ENCODE measurements at regions not wholly inside any gene's neighbourhood (a gene's known extent, or its start where the extent isn't known, plus 50 kb on each side); places are given as distances from the start of the nearest gene placed in this dataset.

DNA sequence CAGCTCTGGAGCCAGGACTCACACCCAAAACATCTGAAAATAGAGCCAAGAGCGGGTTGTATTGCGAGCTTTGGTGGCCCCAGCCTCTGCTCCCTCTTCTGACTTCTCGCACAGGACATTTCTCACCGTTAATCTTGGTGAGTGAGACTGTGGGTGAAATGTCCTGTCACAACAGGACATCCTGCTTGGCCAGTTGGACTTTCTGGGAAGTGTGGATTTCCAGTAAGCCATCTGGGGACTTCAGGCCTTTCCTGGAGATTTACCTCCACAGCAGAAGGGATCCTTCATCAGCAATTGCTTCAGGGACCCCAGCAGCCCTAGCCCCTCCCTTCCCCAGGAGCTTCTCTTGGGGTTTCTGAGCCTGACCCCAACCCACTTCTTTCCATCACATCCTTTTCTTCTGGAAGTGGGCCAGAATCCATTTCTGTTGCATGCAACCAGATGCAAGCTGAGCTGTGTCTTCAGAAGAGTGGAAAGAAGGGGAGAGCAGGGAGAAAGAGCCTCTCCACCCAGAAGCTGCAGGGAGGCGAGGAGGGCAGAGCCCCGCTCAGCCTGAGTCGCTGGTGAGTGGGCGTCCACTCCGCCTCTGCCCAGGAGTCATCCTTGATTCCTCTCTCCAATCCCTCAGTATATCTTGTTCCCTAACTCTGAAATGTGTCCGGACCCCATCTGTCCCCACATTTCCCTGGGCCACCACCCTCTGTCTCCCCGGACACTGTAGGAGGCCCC lies 50.3 kb upstream of the GADD45G start:
- DNase-seq = no peak

- DNase-seq = no peak
Measured at GRCh38 chr9:89553451-89554010, 51.3 kb upstream of the GADD45G start.

DNA sequence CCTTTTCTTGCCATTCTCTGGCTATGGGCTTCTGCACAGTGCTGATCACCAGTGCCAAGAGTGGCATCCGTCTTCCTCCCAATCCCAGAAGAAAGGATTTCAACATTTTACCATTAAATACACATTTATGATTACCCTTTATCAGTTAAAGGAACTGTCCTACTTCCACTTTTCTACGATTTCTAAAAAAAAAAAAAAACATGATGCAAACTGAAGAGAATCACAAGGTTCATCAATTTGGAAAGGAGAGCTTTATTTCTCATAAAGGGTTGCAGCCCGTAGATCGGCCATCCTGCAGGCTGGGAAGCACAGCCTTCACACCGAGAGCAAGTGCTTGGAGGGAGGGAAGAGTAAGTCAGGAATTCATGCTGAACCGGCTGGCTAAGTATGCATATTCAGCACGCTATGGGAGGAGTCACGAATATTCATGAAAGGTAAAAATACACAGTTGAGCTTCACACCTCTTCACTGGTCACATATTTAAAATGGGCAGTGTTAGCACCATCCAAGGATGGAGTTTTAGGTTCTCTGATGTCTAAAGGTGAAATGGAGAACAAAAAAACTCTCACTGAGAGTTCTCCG lies 52.5 kb upstream of the SEMA4D start:
- no peak for DNase-seq

DNA sequence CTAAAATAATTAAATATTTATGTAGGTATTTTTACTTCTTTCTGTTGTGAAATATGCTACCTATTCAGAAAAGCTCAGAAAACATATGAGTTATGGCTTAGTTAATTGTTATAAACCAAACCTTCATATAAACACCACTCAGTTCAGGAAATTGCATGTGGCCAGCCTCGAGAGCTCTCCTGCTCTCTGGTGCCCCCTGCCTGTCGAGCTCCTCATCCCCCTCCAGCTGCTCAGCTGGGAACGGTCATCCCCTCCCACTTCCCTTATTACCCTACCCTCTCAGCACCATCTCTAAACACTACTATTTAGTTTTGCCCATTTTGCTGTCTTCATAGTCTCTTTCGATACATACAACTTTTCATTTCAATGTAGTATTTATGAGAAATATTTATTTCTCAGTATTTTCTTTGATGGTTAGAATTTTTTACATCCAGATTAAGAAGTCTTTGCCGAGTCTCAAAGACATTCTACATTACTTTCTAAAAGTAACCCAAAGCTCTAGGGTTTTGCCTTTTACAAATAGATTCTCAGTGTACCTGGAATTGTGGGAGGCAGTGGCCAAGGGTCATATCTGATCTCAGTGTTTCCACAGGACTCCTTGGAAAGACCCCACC lies 51.2 kb upstream of the SEMA4D start:
- DNase-seq = peak; percentile 36

- no peak for DNase-seq
Measured at GRCh38 chr9:89548071-89548638, 50.2 kb upstream of the SEMA4D start.

Measured in SHP77 treated with DMSO at 0.1 percent for 48 hours (cell line).